DND-41 (cell line): ENCODE measurements at regions not wholly inside any gene's neighbourhood (a gene's known extent, or its start where the extent isn't known, plus 50 kb on each side); places are given as distances from the start of the nearest gene placed in this dataset.

ENCODE experiments used
- EZH2 ChIP-seq: IDR thresholded peaks from 3 replicates; pipeline ENCODE4 v1.6.1; 2012; ENCODE audit warnings: borderline replicate concordance, low read depth, mild to moderate bottlenecking, moderate library complexity, low read length, inconsistent platforms; ENCODE audit not compliant: severe bottlenecking
- TF ChIP-seq, protein P1 (sequence below): IDR thresholded peaks from 2 replicates; pipeline ENCODE4 v1.5.1; 2012; ENCODE audit warnings: borderline replicate concordance, low read length, moderate library complexity, mild to moderate bottlenecking; ENCODE audit not compliant: poor library complexity, severe bottlenecking; ENCODE audit errors: extremely low read depth

DNA sequence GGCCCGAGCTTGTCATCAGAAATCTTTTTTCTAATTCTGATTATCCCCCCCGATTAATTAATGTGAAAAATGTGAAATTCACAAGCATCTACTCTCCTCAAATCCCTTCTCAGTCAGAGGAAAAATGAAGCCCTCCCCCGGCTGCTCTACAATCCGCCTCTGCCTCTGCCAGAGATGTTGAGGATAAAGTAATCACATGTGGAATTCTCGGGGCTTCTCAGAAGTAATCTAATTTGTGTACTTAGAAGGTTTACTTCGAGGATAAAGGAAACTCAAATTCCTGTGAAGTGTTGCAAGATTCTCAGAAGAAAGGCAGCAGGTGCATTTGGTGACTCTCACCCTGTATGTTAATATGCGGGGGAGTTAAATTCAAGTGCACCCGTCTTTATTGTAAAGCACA is 726.1 kb upstream of the ADAMTS16 start:
- TF ChIP-seq, protein P1, sequence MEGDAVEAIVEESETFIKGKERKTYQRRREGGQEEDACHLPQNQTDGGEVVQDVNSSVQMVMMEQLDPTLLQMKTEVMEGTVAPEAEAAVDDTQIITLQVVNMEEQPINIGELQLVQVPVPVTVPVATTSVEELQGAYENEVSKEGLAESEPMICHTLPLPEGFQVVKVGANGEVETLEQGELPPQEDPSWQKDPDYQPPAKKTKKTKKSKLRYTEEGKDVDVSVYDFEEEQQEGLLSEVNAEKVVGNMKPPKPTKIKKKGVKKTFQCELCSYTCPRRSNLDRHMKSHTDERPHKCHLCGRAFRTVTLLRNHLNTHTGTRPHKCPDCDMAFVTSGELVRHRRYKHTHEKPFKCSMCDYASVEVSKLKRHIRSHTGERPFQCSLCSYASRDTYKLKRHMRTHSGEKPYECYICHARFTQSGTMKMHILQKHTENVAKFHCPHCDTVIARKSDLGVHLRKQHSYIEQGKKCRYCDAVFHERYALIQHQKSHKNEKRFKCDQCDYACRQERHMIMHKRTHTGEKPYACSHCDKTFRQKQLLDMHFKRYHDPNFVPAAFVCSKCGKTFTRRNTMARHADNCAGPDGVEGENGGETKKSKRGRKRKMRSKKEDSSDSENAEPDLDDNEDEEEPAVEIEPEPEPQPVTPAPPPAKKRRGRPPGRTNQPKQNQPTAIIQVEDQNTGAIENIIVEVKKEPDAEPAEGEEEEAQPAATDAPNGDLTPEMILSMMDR = no peak
- TF ChIP-seq EZH2 = no peak
